Activated naive CD8-positive, alpha-beta T cell treated with anti-CD3 and anti-CD28 coated beads, Interleukin-2, amount 50 U/mL, for 16 hours (primary cell): ENCODE measurements at regions not wholly inside any gene's neighbourhood (a gene's known extent, or its start where the extent isn't known, plus 50 kb on each side); places are given as distances from the start of the nearest gene placed in this dataset.

Experiments
- DNase-seq: peaks from one replicate; pipeline ENCODE4 v3.0.0-alpha.2; 2020; ENCODE audit warnings: low read depth, low spot score

DNA sequence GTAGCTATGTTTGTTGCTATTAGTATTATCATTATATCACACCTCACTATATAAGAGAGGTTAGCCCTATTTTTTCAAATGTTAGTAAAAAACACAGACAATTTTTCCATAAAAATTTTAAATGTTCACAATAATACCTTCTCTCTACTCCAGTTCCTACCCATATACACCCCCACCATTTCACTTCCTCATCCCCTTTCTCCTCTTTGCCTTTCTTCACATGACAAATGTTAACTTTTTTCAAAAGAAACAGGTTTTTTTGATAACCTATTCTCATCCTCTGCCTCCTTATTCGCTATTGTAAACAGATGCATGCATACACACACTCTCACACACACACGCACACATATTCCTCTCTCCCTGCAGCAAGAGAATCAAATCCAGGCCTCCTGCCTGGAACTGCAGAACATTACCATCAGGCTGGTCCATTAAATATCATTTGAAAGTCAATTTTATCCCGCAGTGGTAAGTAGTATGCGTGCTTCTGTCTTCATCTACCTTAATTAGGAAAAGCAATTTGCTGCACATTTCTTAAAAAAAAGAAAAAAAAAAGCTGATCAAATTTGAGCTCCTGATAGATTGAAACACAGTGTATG lies 55.5 kb downstream of the MID1IP1 start:
- DNase-seq, result no peak

- no peak for DNase-seq
These were observed 56.7 kb downstream of the MID1IP1 start for GRCh38 chrX:38857736-38858523.

DNA sequence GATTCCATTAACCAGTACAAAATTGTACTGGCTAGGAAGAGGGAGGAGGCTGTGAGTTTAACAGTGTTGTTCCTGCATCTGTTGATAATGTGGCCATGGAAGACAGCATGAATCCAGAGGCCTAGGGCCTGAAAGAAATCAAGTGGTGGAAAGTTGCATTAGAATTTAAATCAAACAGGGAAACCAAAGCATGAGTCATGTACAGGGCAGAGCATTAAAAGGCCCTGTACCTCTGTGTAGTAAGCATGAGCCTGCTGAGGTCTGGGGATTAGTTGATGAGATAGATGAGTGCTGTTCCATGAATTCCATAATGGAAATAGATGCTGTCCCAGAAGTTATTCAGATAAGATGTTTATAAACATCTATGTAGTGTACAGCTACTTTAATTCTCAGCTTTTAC lies 58.3 kb downstream of the MID1IP1 start:
- no peak for DNase-seq

- DNase-seq, result no peak
These were observed 59.1 kb downstream of the MID1IP1 start for GRCh38 chrX:38860106-38861013.

GRCh38 chrX:38861489-38861888 lies 60.2 kb downstream of the MID1IP1 start:
- no peak for DNase-seq

GRCh38 chrX:38862100-38862499 lies 60.8 kb downstream of the MID1IP1 start:
- no peak for DNase-seq

DNA sequence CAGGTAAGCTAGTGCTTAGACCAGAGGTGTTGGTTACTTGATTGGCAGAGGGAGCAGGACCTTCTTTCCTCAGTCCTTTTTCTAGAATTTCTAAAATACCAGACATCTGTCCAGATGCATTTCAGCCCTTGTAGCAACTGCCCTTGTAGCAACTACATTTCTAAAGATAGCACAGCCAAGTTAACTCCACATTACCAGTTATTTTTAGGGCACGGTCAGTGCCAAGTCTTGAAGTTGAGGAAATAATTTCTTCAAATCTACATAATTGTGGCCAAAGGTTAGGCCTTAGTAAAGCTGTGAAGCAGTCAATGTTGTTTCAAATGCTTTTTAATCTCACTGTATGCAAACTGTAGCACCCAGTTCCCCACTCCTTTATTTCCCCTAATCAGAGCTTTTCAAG lies 62.9 kb downstream of the MID1IP1 start:
- no peak for DNase-seq

GRCh38 chrX:38868321-38868720 lies 67.1 kb downstream of the MID1IP1 start:
- DNase-seq, result no peak

- DNase-seq, result no peak
These were observed 67.7 kb downstream of the MID1IP1 start for GRCh38 chrX:38868941-38869401.

DNA sequence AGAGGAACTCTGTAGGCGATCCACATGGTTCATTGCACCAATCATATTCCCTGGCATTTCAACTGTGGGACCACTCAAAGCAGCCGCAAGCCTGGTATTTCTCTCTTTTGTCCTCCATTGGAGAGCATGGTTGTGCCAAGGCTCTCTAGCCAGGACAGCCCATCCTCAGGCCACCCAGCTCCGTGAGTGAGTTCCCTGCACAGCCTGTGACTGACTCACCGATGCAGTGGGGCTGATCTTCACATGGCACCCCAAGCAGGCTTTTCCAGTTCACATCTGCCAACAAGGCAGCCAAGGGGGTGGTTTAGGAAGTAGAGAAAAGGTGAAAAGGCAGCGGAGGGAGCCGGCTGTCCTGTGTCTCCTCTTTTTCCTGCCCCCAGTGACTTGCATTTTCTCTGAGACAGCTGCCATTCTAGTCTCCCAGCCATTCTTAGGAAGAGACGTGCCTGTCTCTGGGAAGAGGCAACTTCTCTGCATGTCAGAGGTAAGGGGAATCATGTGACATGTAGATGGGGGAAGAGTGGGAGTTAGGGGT lies 69.2 kb downstream of the MID1IP1 start:
- no peak for DNase-seq

DNA sequence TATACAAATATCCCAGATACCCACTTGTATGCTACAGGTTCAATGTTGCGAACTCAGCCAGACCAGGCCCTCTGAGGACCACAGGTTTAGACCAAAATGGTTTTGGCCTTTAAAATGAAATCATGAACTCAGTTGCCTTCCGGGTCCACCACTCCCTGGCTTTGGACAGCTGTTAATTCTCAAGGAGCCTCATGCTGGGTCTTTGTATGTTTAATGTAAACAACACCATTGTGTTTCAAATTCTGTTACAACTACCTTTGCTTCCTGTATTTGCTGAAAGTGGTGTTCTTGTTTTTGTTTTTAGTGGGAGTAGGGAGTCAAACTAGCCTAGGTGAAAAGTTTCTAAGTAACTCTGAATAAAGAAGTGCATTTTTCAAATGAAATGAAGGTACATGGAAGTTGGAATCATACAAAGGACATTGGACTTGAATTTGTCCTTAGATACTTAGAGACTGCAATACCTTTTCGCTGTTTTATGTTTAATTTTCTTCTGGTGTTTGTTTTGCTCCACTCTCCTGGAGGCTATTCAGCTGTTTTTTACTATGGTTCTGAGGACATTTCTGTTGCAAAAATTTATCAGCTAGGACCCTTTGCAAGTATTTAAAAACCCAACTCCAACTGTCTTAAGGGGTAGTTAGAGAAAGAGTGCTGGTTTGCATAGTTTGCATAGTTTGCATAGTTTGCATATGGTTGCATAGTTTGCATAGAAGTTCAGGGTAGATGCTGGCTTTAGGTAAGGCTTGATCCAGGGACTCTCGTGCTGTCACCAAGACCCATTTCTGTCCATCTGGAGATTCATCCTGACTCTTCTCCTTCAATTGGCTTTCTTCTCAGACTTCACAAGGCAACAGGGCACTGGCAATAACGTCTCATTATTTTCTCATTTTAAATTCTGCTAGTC lies 70.1 kb downstream of the MID1IP1 start:
- DNase-seq, result no peak

- DNase-seq, result no peak
These were observed 76.1 kb downstream of the MID1IP1 start for GRCh38 chrX:38877366-38877765.

GRCh38 chrX:38878641-38879340 lies 77.5 kb downstream of the MID1IP1 start:
- DNase-seq, result no peak

- DNase-seq, result no peak
These were observed 78.5 kb downstream of the MID1IP1 start for GRCh38 chrX:38879631-38880220.

GRCh38 chrX:38880296-38880854 lies 79.1 kb downstream of the MID1IP1 start:
- no peak for DNase-seq

- no peak for DNase-seq
These were observed 79.8 kb downstream of the MID1IP1 start for GRCh38 chrX:38881066-38881465.

DNA sequence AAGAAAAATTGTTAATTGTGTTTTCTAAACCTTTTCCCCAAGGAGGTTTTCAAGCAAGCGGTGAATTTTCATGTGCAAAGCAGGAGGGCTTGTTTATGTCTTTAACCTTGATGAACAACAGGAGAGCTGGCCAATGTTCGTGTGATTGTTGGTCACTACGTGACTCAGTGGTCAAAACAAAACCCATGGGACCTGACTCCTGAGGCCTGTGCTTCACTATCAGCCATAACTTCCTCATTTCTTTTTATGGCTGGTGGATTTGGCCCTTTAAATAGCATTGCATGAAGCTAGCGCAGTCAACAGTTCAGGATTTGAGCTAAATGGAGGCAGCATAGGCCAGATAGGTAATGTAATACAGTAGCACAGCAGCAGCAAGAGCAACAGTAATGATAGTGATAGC lies 80.5 kb downstream of the MID1IP1 start:
- no peak for DNase-seq

DNA sequence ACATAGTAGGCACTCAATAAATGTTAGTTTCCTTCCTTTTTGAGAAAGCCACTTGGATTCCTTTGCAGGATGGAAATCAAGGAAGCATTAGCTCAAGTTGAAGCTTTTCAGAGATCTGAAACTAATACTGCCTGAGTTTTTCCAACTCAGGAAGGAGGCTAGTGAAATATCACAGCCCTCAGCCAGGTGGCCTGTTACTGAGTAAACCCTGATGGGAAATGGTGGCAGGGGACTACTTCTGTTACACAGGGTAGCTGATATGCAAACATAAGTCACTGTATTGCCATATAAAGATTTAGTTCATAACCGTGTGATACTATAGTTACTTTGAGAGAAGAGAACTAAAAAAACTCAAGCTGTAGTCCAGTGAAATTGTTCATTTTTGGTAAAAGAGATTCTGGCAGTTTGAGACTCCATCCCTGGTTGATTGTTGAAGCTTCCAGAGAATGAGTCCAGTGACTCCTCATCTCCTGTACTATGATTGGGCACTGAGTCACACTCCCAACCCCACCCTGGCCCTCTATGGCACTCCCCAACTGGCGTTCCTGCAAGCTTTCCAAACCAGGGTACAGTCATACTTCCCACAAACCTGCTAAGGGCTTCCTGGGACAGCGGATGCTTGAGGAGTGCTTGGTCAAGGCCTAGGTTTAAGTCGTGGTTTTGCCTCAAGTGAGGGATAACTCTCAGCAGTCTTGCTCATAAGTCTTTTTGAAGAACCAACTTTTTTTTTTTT lies 81.8 kb downstream of the MID1IP1 start:
- no peak for DNase-seq

GRCh38 chrX:38886112-38886511 lies 84.9 kb downstream of the MID1IP1 start:
- no peak for DNase-seq
